Natural killer cell (primary cell): ENCODE measurements at regions not wholly inside any gene's neighbourhood (a gene's known extent, or its start where the extent isn't known, plus 50 kb on each side); places are given as distances from the start of the nearest gene placed in this dataset.

Experiments used
- ATAC-seq, 3 donors: fragments of 150-1000 bp in 2 of 3; fragments of 200-7000 bp in 1 of 3; cut with Tn5 transposase; 1 replicate in 1 of 3; 2 replicates in 2 of 3; pipeline ENCODE4 v1.10.0; 2021; ENCODE audit warnings: mild to moderate bottlenecking in 2 of 3, moderate library complexity in 2 of 3
- DNase-seq, 2 donors: peaks; one replicate each; pipeline versions ENCODE4 v3.0.0 to v3.0.0-alpha.2; 2013 to 2021; ENCODE audit warnings: mixed read lengths in 1 of 2
- H3K27ac ChIP-seq: one replicate; pipeline ENCODE4 v1.5.1; 2013; ENCODE audit warnings: mild to moderate bottlenecking, low read length
- H3K27me3 ChIP-seq: one replicate; pipeline ENCODE4 v1.6.1; 2013; ENCODE audit warnings: low read length; ENCODE audit not compliant: control insufficient read depth, insufficient read depth
- H3K36me3 ChIP-seq: one replicate; pipeline ENCODE4 v1.6.1; 2013; ENCODE audit warnings: low read length; ENCODE audit not compliant: control insufficient read depth, insufficient read depth
- H3K4me1 ChIP-seq: one replicate; pipeline ENCODE4 v1.6.1; 2013; ENCODE audit warnings: low read length; ENCODE audit not compliant: control insufficient read depth, insufficient read depth
- H3K4me3 ChIP-seq: one replicate; pipeline ENCODE4 v1.5.1; 2013; ENCODE audit warnings: low read length
- H3K9me3 ChIP-seq: one replicate; pipeline ENCODE4 v1.6.1; 2013; ENCODE audit warnings: low read length; ENCODE audit not compliant: control insufficient read depth, insufficient read depth
- H3K27ac Mint-ChIP-seq, 2 donors: one replicate each; pipeline ENCODE4 v1.8.0; 2022; ENCODE audit warnings: mild to moderate bottlenecking in 2 of 2, mixed read lengths in 2 of 2, moderate library complexity in 1 of 2
- H3K27me3 Mint-ChIP-seq, 2 donors: one replicate each; pipeline ENCODE4 v1.8.0; 2022; ENCODE audit warnings: low read depth in 2 of 2, mixed read lengths in 2 of 2
- H3K36me3 Mint-ChIP-seq: one replicate; pipeline ENCODE4 v1.8.0; 2022; ENCODE audit warnings: mixed read lengths
- H3K4me1 Mint-ChIP-seq, 2 donors: one replicate each; pipeline ENCODE4 v1.8.0; 2022; ENCODE audit warnings: mixed read lengths in 2 of 2
- H3K4me3 Mint-ChIP-seq: one replicate; pipeline ENCODE4 v1.8.0; 2022; ENCODE audit warnings: mild to moderate bottlenecking, moderate library complexity, mixed read lengths
- H3K9me3 Mint-ChIP-seq, 2 donors: one replicate each; pipeline ENCODE4 v1.8.0; 2022; ENCODE audit warnings: mixed read lengths in 2 of 2
- CTCF ChIP-seq: fragments of 200-600 bp; IDR thresholded peaks from one replicate; pipeline ENCODE4 v1.8.0; 2022; ENCODE audit warnings: antibody characterized with exemption
- WGBS: methylation state at CpG from one replicate; pipeline ENCODE4 v1.1.7; 2013; ENCODE audit warnings: missing lambda C conversion rate; ENCODE audit not compliant: insufficient coverage; 5-methylcytosine and 5-hydroxymethylcytosine counted together
- intact Hi-C: fragments of 100-400 bp; cut with micrococcal nuclease; formaldehyde crosslinking; loops from one replicate; pipeline ENCODE4 v1.14.2; 2022

GRCh38 chr15:47003568-47003967, 713.7 kb upstream of the SEMA6D start:
- no peak overlapping the region for H3K27ac ChIP-seq
- no peaks in the 10 kb centered on the region for H3K27me3 Mint-ChIP-seq
- WGBS = 100% methylated on average over 1 of the region's 1 CpG
- peaks cover 14 to 19% of the 10 kb centered on the region in 2 donors for H3K9me3 Mint-ChIP-seq
- no peaks in the 10 kb centered on the region for H3K27me3 ChIP-seq
- no peaks in the 10 kb centered on the region for H3K4me1 ChIP-seq
- intact Hi-C loops = no loop called here
- H3K36me3 Mint-ChIP-seq = peaks cover 8% of the 10 kb centered on the region
- no peak overlapping the region for H3K4me3 Mint-ChIP-seq
- no peaks in the 10 kb centered on the region for H3K36me3 ChIP-seq
- ATAC-seq = no peak
- no peak overlapping the region for H3K4me3 ChIP-seq
- peaks cover 5% of the 10 kb centered on the region for H3K9me3 ChIP-seq
- H3K27ac Mint-ChIP-seq = no peak overlapping the region
- DNase-seq = no peak
- no peak for TF ChIP-seq CTCF
- no peaks in the 10 kb centered on the region for H3K4me1 Mint-ChIP-seq

GRCh38 chr15:47013446-47013845, 703.9 kb upstream of the SEMA6D start:
- Mint-ChIP-seq H3K36me3 (no peaks in the 10 kb centered on the region), H3K27ac (no peak overlapping the region), H3K9me3 (peaks cover 8 to 13% of the 10 kb centered on the region in 2 donors), H3K27me3 (no peaks in the 10 kb centered on the region), H3K4me1 (no peaks in the 10 kb centered on the region), H3K4me3 (no peak overlapping the region)
- Histone ChIP-seq H3K27ac (no peak overlapping the region), H3K27me3 (no peaks in the 10 kb centered on the region), H3K36me3 (no peaks in the 10 kb centered on the region), H3K4me3 (no peak overlapping the region), H3K9me3 (peaks cover 16% of the 10 kb centered on the region), H3K4me1 (no peaks in the 10 kb centered on the region)
- intact Hi-C loops = no loop called here
- TF ChIP-seq CTCF = no peak
- no peak for ATAC-seq
- no peak for DNase-seq

- Mint-ChIP-seq H3K27ac (no peak overlapping the region), H3K4me1 (no peaks in the 10 kb centered on the region), H3K36me3 (no peaks in the 10 kb centered on the region), H3K27me3 (no peaks in the 10 kb centered on the region), H3K9me3 (peaks cover 19 to 27% of the 10 kb centered on the region in 2 donors), H3K4me3 (no peak overlapping the region)
- intact Hi-C loops = no loop called here
- no peaks in the 10 kb centered on the region for H3K27me3 ChIP-seq
- H3K4me3 ChIP-seq = no peak overlapping the region
- DNase-seq (no peak), ATAC-seq (no peak)
- H3K4me1 ChIP-seq = no peaks in the 10 kb centered on the region
- no peak overlapping the region for H3K27ac ChIP-seq
- no peaks in the 10 kb centered on the region for H3K9me3 ChIP-seq
- WGBS = 72% methylated on average over 5 of the region's 5 CpGs
- TF ChIP-seq CTCF = no peak
- no peaks in the 10 kb centered on the region for H3K36me3 ChIP-seq
These were observed 689.9 kb upstream of the SEMA6D start for GRCh38 chr15:47027322-47027946.
